ENCODE measurements at regions not wholly inside any gene's neighbourhood (a gene's known extent, or its start where the extent isn't known, plus 50 kb on each side); places are given as distances from the start of the nearest gene placed in this dataset.

DNA sequence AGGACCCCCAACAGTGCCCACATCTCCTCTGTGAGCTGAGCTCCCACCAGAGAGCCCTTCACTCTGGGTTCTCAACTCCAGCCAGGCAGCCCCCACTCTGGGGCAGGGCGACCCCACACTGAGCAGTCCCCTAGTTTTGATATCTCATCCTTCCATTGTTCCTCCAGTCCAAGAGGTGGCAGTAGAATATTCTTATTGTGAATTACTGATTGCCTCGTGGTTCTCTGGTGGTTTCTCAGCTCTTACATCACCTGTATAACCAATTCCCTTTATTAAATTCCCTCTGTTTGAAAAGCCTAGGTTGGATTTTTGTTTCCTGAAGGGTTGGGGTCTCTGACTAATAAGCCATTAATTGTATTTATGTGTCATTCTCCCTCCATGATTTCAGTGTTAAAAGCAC is 407.5 kb downstream of the SETD4 start:
- Histone ChIP-seq H3K4me2 (ENCODE audit: low read length) (no peak overlapping the region), H3K4me1 (ENCODE audit: insufficient read depth, low read length, poor library complexity, severe bottlenecking) (no peaks in the 10 kb centered on the region), H3K36me3 (ENCODE audit: insufficient read depth, low read length) (no peaks in the 10 kb centered on the region), H4K20me1 (ENCODE audit: insufficient read depth, low read length) (no peaks in the 10 kb centered on the region), H3K9me3 (ENCODE audit: low read length) (no peaks in the 10 kb centered on the region), H3K27ac (ENCODE audit: low read depth, low read length, poor library complexity, severe bottlenecking) (no peak overlapping the region), H3K9me2 (ENCODE audit: insufficient read depth, low read length) (no peaks in the 10 kb centered on the region), H2AFZ (ENCODE audit: low read length) (no peak overlapping the region), H3K4me3 (ENCODE audit: low read depth, low read length, poor library complexity, severe bottlenecking) (no peak overlapping the region), H3K79me2 (ENCODE audit: insufficient read depth, low read depth, low read length) (no peaks in the 10 kb centered on the region)
- TF ChIP-seq EZH2phosphoT487 (IDR thresholded peaks at IDR 0.05; ENCODE audit: borderline replicate concordance, low read depth, low read length), result no peak
- TF ChIP-seq, protein P1, sequence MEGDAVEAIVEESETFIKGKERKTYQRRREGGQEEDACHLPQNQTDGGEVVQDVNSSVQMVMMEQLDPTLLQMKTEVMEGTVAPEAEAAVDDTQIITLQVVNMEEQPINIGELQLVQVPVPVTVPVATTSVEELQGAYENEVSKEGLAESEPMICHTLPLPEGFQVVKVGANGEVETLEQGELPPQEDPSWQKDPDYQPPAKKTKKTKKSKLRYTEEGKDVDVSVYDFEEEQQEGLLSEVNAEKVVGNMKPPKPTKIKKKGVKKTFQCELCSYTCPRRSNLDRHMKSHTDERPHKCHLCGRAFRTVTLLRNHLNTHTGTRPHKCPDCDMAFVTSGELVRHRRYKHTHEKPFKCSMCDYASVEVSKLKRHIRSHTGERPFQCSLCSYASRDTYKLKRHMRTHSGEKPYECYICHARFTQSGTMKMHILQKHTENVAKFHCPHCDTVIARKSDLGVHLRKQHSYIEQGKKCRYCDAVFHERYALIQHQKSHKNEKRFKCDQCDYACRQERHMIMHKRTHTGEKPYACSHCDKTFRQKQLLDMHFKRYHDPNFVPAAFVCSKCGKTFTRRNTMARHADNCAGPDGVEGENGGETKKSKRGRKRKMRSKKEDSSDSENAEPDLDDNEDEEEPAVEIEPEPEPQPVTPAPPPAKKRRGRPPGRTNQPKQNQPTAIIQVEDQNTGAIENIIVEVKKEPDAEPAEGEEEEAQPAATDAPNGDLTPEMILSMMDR (conservative IDR thresholded peaks at IDR 0.05; ENCODE audit: low read length), result peak; percentile 45; the same call in 1 of the 2 replicates
- no TSS peak for BruUV-seq (replicated peaks)
- intact Hi-C loops (cut with micrococcal nuclease; ENCODE audit: unreplicated experiment), result no loop called here
- CTCF ChIA-PET (ENCODE audit: unreplicated experiment), result no interaction called here
- DNase-seq (ENCODE audit: low spot score), result no peak
- POLR2A ChIA-PET, result no interaction called here

DNA sequence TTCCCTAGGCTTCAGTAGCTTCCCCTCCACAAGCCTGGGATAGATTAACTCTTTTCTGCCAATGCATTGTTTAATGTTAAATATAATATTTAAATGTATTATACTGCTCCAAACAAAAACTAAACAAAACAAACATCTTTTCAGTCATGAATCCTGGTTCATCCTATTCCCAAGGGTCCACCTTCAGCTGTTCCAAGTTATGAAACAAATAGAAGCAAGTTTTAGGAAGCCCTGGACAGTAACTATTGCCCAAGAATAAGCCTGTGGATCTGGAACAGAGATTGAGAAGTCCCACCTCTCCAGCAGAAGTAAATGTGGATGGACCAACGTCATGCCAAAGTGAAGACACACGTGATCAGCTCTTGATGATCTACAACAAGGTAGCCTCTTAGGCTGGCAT is 408.1 kb downstream of the SETD4 start:
- Histone ChIP-seq H3K4me1 (ENCODE audit: insufficient read depth, low read length, poor library complexity, severe bottlenecking) (no peaks in the 10 kb centered on the region), H4K20me1 (ENCODE audit: insufficient read depth, low read length) (no peaks in the 10 kb centered on the region), H3K27ac (ENCODE audit: low read depth, low read length, poor library complexity, severe bottlenecking) (no peak overlapping the region), H3K4me3 (ENCODE audit: low read depth, low read length, poor library complexity, severe bottlenecking) (no peak overlapping the region), H2AFZ (ENCODE audit: low read length) (no peak overlapping the region), H3K79me2 (ENCODE audit: insufficient read depth, low read depth, low read length) (no peaks in the 10 kb centered on the region), H3K9me3 (ENCODE audit: low read length) (no peaks in the 10 kb centered on the region), H3K4me2 (ENCODE audit: low read length) (no peak overlapping the region), H3K9me2 (ENCODE audit: insufficient read depth, low read length) (no peaks in the 10 kb centered on the region), H3K36me3 (ENCODE audit: insufficient read depth, low read length) (no peaks in the 10 kb centered on the region)
- ChIA-PET POLR2A (interaction anchor here (1.1 kb wide), 1 partner anchor 22 kb away, joined by 4 read pairs; no protein-coding TSS in a partner anchor), CTCF (ENCODE audit: unreplicated experiment) (no interaction called here)
- DNase-seq (ENCODE audit: low spot score), result no peak
- intact Hi-C loops (cut with micrococcal nuclease; ENCODE audit: unreplicated experiment), result no loop called here
- BruUV-seq (replicated peaks), result no TSS peak
- TF ChIP-seq, protein P1 (conservative IDR thresholded peaks at IDR 0.05; ENCODE audit: low read length), result no peak
- no peak for TF ChIP-seq EZH2phosphoT487 (IDR thresholded peaks at IDR 0.05; ENCODE audit: borderline replicate concordance, low read depth, low read length)

DNA sequence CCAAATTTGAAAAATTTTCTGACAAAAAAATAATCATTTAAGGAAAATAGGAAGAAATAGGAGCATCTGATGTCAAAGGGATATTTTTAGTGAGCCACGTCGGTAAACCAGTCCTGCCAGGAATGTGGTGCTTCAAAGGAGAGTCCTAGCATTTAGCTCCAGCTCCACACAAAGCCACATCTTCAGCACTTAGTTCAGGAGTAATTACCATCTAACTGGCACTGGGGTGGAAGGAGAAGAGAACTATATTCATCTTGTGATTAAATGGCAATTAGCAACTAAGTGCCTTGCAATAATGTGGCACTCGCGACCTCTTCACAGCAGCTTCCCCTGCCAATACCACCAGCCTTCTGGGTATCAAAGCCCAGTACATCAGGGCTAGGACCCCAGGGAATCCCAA is 409.1 kb downstream of the SETD4 start:
- intact Hi-C loops (cut with micrococcal nuclease; ENCODE audit: unreplicated experiment), result no loop called here
- Histone ChIP-seq H3K9me2 (ENCODE audit: insufficient read depth, low read length) (no peaks in the 10 kb centered on the region), H3K4me2 (ENCODE audit: low read length) (no peak overlapping the region), H3K4me1 (ENCODE audit: insufficient read depth, low read length, poor library complexity, severe bottlenecking) (no peaks in the 10 kb centered on the region), H3K27ac (ENCODE audit: low read depth, low read length, poor library complexity, severe bottlenecking) (no peak overlapping the region), H3K79me2 (ENCODE audit: insufficient read depth, low read depth, low read length) (no peaks in the 10 kb centered on the region), H3K4me3 (ENCODE audit: low read depth, low read length, poor library complexity, severe bottlenecking) (no peak overlapping the region), H4K20me1 (ENCODE audit: insufficient read depth, low read length) (no peaks in the 10 kb centered on the region), H2AFZ (ENCODE audit: low read length) (no peak overlapping the region), H3K36me3 (ENCODE audit: insufficient read depth, low read length) (no peaks in the 10 kb centered on the region), H3K9me3 (ENCODE audit: low read length) (no peaks in the 10 kb centered on the region)
- BruUV-seq (replicated peaks), result no TSS peak
- ChIA-PET POLR2A (interaction anchor here (1.1 kb wide), 1 partner anchor 21 kb away, joined by 4 read pairs; no protein-coding TSS in a partner anchor), CTCF (ENCODE audit: unreplicated experiment) (no interaction called here)
- TF ChIP-seq EZH2phosphoT487 (IDR thresholded peaks at IDR 0.05; ENCODE audit: borderline replicate concordance, low read depth, low read length), result no peak
- TF ChIP-seq, protein P1 (conservative IDR thresholded peaks at IDR 0.05; ENCODE audit: low read length), result no peak
- no peak for DNase-seq (ENCODE audit: low spot score)

Measured in OCI-LY7 (cell line).